ENCODE measurements at regions not wholly inside any gene's neighbourhood (a gene's known extent, or its start where the extent isn't known, plus 50 kb on each side); places are given as distances from the start of the nearest gene placed in this dataset.

DNA sequence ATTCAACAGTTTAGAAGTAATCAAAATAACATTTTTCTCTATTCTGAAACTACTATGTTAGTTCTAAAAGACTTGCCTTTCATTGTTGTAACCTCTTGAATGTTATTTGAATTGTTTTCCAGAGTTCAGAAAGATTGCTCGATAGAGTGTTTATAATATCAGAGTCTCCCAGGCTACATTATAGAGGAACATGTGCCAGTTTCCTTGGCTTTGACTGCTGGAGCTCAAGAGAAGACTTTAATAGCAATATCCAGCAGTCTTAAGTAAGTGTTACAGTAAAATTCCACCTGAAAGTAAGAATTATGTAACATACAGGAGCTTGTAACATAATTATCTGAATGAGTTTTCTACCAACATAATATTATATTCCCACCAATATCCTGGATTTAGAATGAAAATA, 991.8 kb upstream of the ADGRB3 start:
- H3K4me1 ChIP-seq (ENCODE audit: low read length): no peaks in the 10 kb centered on the region
- H3K36me3 ChIP-seq (replicated peaks; ENCODE audit: insufficient read depth, low read length): no peaks in the 10 kb centered on the region
- no peak overlapping the region for H3K4me3 ChIP-seq (ENCODE audit: low read length)
- no peak for DNase-seq
- H3K9me3 ChIP-seq (replicated peaks; ENCODE audit: insufficient read depth, low read length): no peaks in the 10 kb centered on the region
- no peaks in the 10 kb centered on the region for H3F3A ChIP-seq (ENCODE audit: insufficient read depth, low read length)
- H3K27me3 ChIP-seq (replicated peaks; ENCODE audit: insufficient read depth, low read length): no peaks in the 10 kb centered on the region
- H3K9me2 ChIP-seq (replicated peaks; ENCODE audit: insufficient read depth, low read length): no peaks in the 10 kb centered on the region
- no peak overlapping the region for H3K27ac ChIP-seq (ENCODE audit: low read length)
- TF ChIP-seq, protein P1, sequence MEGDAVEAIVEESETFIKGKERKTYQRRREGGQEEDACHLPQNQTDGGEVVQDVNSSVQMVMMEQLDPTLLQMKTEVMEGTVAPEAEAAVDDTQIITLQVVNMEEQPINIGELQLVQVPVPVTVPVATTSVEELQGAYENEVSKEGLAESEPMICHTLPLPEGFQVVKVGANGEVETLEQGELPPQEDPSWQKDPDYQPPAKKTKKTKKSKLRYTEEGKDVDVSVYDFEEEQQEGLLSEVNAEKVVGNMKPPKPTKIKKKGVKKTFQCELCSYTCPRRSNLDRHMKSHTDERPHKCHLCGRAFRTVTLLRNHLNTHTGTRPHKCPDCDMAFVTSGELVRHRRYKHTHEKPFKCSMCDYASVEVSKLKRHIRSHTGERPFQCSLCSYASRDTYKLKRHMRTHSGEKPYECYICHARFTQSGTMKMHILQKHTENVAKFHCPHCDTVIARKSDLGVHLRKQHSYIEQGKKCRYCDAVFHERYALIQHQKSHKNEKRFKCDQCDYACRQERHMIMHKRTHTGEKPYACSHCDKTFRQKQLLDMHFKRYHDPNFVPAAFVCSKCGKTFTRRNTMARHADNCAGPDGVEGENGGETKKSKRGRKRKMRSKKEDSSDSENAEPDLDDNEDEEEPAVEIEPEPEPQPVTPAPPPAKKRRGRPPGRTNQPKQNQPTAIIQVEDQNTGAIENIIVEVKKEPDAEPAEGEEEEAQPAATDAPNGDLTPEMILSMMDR (IDR thresholded peaks at IDR 0.05; ENCODE audit: low read length): no peak
- TF ChIP-seq EZH2phosphoT487 (IDR thresholded peaks at IDR 0.05; ENCODE audit: low read length): no peak
- no peak for TF ChIP-seq EZH2 (optimal IDR thresholded peaks at IDR 0.05; ENCODE audit: low read depth, low read length)
- no peaks in the 10 kb centered on the region for H3K79me2 ChIP-seq (ENCODE audit: low read length)
- no peak overlapping the region for H3K9ac ChIP-seq (ENCODE audit: low read length)
- H4K20me1 ChIP-seq (ENCODE audit: insufficient read depth, low read length): no peaks in the 10 kb centered on the region
- H3K4me2 ChIP-seq (ENCODE audit: low read depth, low read length): no peak overlapping the region
- H2AFZ ChIP-seq (ENCODE audit: low read length): no peak overlapping the region

DNA sequence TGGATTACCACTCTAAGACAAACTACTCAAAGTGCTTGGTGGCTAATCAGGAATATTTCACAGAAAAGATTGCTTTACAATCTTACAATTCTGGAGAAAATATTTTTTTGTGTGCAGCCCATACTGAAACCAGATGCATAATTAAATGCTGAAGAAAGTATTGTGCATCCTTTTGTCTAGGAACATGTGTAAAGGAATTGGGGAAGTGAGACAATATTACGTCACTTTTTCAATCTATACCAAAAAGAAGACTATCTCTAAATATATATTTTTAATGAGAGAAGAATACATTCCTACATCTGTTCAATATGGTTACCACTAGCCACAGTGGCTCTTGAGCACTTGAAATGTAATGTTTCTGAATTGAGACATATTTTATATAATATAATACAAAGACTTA, 992.5 kb upstream of the ADGRB3 start:
- no peak for DNase-seq
- H3K4me1 ChIP-seq (ENCODE audit: low read length): no peaks in the 10 kb centered on the region
- no peak for TF ChIP-seq EZH2 (optimal IDR thresholded peaks at IDR 0.05; ENCODE audit: low read depth, low read length)
- no peak for TF ChIP-seq EZH2phosphoT487 (IDR thresholded peaks at IDR 0.05; ENCODE audit: low read length)
- TF ChIP-seq, protein P1 (IDR thresholded peaks at IDR 0.05; ENCODE audit: low read length): no peak

DNA sequence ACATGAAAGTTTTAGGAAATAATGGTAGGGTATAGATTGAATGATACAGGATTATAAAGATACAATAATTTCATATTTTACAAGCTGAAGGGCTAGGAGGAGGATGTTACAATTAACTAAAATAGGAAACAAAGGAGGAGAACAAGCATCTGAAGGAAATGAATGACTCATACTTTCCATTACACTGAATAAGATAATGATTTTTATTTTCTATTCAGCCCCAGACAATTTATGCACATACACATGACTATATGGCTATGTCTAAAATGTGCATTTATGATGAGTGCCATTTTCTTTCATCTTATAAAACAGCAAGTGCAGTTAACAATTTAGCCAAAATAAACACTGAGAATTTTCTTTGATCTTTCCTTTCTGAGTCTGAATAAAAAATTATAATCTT, 994.6 kb upstream of the ADGRB3 start:
- Histone ChIP-seq H3K36me3 (replicated peaks; ENCODE audit: insufficient read depth, low read length) (no peaks in the 10 kb centered on the region), H3K79me2 (ENCODE audit: low read length) (no peaks in the 10 kb centered on the region), H3K9me3 (replicated peaks; ENCODE audit: insufficient read depth, low read length) (no peaks in the 10 kb centered on the region), H3K9me2 (replicated peaks; ENCODE audit: insufficient read depth, low read length) (no peaks in the 10 kb centered on the region), H3K4me1 (ENCODE audit: low read length) (no peaks in the 10 kb centered on the region), H3K9ac (ENCODE audit: low read length) (no peak overlapping the region), H3F3A (ENCODE audit: insufficient read depth, low read length) (no peaks in the 10 kb centered on the region), H3K27me3 (replicated peaks; ENCODE audit: insufficient read depth, low read length) (no peaks in the 10 kb centered on the region), H4K20me1 (ENCODE audit: insufficient read depth, low read length) (no peaks in the 10 kb centered on the region), H3K4me2 (ENCODE audit: low read depth, low read length) (no peak overlapping the region), H3K4me3 (ENCODE audit: low read length) (no peak overlapping the region), H2AFZ (ENCODE audit: low read length) (no peak overlapping the region), H3K27ac (ENCODE audit: low read length) (no peak overlapping the region)
- TF ChIP-seq EZH2 (optimal IDR thresholded peaks at IDR 0.05; ENCODE audit: low read depth, low read length) (no peak), EZH2phosphoT487 (IDR thresholded peaks at IDR 0.05; ENCODE audit: low read length) (no peak)
- TF ChIP-seq, protein P1 (IDR thresholded peaks at IDR 0.05; ENCODE audit: low read length): no peak
- DNase-seq: no peak

More for the DNA sequence above, 992.5 kb upstream of the ADGRB3 start:
- no peaks in the 10 kb centered on the region for H3K79me2 ChIP-seq (ENCODE audit: low read length)
- H3K27me3 ChIP-seq (replicated peaks; ENCODE audit: insufficient read depth, low read length): no peaks in the 10 kb centered on the region
- no peak overlapping the region for H3K4me3 ChIP-seq (ENCODE audit: low read length)
- no peak overlapping the region for H3K27ac ChIP-seq (ENCODE audit: low read length)
- no peak overlapping the region for H2AFZ ChIP-seq (ENCODE audit: low read length)
- no peak overlapping the region for H3K9ac ChIP-seq (ENCODE audit: low read length)
- no peaks in the 10 kb centered on the region for H3F3A ChIP-seq (ENCODE audit: insufficient read depth, low read length)
- H3K4me2 ChIP-seq (ENCODE audit: low read depth, low read length): no peak overlapping the region
- H3K9me3 ChIP-seq (replicated peaks; ENCODE audit: insufficient read depth, low read length): no peaks in the 10 kb centered on the region
- no peaks in the 10 kb centered on the region for H3K36me3 ChIP-seq (replicated peaks; ENCODE audit: insufficient read depth, low read length)
- H4K20me1 ChIP-seq (ENCODE audit: insufficient read depth, low read length): no peaks in the 10 kb centered on the region
- H3K9me2 ChIP-seq (replicated peaks; ENCODE audit: insufficient read depth, low read length): no peaks in the 10 kb centered on the region
